GM18517 (cell line): ENCODE measurements at regions not wholly inside any gene's neighbourhood (a gene's known extent, or its start where the extent isn't known, plus 50 kb on each side); places are given as distances from the start of the nearest gene placed in this dataset.

Experiments
- ATAC-seq: cut with Tn5 transposase; IDR thresholded peaks from one replicate; pipeline ENCODE4 v1.9.1; 2021; ENCODE audit warnings: mild to moderate bottlenecking, moderate library complexity; ENCODE audit not compliant: unreplicated experiment

GRCh38 chr1:105914403-105914802 is 1142.1 kb upstream of the PRMT6 start:
- no peak for ATAC-seq

DNA sequence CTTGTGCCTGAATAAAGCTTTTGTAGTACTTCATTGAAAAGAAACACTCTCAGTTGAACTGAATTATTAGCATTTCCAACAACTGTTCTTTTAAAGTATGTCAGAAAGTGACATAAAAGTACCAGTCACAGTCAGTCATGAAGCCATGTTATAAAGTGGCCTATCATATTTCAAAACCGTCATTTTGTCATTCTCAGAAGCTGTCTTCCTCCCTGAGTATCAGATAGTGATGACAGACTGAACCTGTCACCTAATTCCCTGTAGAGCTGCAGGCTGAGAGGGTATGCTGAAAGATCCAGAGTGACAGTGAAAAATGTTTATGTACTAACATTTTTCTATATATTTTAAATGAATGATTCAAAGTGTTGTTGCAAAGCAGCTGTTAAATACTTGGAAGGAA is 1121.7 kb upstream of the PRMT6 start:
- no peak for ATAC-seq

GRCh38 chr1:105964879-105965278 is 1091.6 kb upstream of the PRMT6 start:
- ATAC-seq: no peak

DNA sequence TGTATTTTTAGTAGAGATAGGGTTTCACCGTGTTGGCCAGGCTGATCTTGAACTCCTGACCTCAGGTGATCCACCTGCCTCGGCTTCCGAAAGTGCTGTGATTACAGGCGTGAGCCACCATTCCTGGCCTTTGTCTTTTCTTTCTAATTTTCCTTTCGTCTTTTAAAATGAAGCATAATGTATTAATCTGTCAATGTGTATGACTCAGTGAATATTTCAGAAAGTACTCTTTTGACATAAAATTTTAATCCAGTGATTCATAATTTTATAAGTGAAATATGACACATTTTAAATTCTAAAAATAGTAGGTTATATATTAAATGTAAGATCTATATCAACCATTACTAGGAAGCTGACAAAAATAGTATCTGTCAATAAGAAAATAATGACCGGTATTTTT is 1059.0 kb upstream of the PRMT6 start:
- no peak for ATAC-seq

DNA sequence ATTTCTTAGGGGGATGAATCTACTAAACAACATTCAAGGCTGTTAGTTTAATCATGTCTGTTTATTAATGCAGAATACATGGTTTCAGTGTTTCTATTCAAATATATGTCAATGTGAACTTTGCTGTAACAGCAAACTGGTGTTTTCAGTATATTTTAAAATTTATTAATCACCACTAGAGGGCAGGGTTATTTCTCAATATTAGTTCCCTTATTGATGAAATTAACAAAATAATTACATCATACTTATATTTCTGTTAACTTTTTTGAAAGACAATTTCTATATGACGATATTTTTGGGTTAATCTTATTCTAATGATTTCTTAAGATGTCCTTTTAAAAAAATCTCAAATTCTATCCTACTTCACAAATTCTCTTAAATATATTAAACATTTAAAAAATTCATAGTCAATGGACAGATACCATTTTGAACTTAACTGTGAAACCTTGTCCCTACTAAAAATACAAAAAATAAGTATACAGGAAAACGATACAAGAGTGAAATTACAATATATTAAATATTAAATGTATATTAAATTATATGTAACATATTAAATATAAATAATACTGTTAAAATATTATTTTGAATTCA is 1034.1 kb upstream of the PRMT6 start:
- ATAC-seq: no peak

GRCh38 chr1:106027871-106028270 is 1028.6 kb upstream of the PRMT6 start:
- no peak for ATAC-seq

DNA sequence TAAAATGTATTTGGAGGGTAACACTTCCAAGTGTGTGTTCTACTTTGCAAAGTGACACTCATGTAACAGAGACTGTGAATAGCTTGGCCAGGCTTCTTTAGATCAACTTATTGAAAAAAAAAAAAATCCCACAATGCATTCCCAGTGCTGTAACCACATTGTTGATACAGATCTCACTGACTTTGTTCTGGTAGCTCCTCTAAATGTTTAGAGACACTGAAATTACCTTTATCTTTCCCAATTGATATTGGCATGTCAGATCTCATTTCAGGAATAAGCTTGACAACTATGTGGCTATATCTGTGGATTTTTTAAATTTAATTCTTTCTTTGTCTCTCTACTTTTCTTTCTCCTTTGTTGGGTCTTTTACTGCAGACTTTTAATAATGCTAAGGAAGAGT is 1018.9 kb upstream of the PRMT6 start:
- ATAC-seq: no peak

DNA sequence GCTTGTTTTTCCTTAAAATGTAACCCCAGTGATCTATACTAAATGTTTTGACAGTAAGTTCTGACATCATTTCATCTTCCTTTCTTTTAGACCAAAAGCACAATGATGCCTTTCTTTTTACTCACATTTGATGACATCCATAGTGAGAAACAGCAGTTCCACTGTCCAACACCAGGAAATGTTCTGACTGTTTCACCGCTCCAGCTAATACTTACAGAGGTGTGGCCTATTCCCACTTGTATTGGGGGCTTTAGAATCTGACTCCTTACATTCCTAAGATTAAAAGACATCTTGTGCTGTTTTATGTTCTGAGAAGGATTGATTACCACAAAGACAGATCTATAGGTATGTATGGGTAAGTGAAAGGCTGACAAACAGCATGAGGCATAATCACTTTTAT is 1018.2 kb upstream of the PRMT6 start:
- no peak for ATAC-seq

DNA sequence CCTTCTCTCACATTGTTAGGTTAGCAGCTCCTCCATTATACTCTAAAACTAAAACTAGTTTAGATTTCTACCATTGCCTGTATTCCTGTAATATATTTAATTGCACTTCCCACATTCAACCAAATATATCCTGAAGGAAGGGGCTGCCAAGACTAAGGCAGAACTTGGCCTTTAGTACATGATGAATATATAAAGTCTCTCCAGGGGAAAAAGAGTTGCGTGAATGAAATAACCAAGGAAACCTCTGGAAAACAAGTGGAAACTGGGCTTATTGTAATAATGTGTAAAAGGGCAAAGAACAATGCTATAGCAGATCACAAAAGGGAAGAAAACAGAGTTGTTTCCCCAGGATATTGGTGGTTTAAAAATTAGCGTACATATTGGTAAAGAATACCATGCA is 1012.5 kb upstream of the PRMT6 start:
- no peak for ATAC-seq

DNA sequence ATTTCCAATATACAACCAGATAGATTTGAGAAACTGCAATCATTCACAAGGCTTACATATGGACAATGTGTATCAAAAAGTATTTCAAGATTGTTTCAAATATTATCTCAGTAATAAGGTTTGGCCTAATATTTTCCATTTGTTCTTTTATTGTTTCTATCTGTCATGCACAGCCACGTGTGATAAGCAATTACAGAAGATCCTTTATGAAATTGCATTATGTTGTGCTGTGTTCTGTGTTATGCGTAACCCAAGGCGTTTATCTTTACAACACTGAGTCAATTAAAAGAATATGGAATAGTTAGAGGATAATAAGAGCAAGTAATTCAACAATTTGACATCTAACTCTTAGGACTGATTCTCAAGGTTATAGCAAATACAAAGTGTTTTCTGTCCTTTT is 1009.3 kb upstream of the PRMT6 start:
- no peak for ATAC-seq

DNA sequence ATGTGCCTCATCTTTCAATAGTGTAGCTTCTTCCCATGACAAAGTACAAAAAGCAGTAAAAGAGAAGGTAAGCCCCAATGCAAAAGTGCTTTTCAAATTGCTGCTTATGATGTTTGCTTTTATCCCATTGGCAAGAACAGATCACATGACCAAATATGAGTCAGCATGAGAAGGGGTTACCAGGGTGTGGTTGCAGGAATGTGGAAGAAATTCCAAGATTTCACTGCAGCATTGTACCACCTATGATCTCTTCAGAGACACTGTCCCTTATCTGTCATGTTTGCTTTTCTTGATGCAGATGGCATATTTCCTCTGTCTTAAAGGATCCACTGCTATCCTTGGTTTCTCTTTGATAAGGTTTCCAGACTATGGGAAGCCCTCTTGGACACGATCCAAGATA is 1006.9 kb upstream of the PRMT6 start:
- ATAC-seq: no peak

DNA sequence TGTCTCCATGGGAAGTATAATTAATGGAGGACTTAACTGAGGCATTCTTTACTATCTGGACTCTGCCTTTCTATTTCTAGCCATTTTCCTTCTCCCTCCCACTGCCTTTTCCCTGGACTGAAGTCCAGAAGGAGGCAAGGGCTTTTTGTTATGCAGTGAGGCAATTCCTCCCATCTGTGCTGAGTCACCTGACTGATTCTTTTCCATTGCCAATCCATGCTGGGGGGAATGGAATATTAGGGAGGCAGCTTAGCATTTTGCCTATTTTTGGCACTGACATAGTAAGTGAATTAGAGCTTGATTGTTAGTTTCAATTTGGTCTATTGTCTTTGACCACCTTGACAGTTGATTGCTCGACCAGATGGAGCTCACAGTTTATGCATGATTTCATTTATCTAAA is 1000.6 kb upstream of the PRMT6 start:
- ATAC-seq: no peak

DNA sequence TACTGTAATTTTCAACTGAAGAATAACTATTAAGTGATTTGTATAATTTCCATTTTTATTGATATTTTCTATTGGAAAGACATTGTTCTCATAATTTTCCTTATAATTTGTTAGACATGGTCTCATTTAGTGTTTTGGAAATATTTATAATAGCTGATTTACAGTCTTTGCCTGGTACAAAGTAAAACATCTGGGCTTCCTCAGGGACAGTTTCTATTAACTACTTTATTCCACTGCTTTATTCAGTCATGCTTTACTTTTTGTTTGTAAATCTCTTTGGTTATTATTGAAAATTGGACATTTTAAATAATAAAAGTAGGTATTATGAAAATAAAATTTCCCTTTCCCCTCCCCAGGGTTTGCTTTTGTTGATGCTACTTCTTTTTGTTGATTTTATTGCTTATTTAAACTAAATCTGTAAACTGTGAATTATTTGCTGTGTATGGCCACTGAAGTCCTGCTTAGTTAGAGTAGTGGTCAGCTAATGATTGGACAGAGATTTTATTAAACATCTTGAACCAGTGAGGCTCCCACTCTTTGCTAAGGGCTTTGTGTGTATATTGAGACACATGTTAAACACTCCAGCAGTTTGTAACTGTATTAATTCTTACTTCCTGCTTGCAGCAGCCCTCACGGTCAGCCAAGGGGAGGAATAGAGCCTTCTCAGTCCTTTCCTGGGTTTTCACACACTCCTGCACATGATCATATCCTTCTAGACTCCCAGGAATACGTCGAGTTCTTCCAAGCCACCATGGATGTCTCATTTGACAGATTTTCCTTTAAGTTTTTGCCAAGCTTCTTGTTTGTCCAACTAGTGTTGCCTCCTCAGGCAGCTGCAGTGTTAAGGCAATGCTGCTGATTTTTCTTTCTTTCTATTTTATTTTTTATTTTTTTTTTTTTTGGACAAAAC is 994.6 kb upstream of the PRMT6 start:
- ATAC-seq: no peak

DNA sequence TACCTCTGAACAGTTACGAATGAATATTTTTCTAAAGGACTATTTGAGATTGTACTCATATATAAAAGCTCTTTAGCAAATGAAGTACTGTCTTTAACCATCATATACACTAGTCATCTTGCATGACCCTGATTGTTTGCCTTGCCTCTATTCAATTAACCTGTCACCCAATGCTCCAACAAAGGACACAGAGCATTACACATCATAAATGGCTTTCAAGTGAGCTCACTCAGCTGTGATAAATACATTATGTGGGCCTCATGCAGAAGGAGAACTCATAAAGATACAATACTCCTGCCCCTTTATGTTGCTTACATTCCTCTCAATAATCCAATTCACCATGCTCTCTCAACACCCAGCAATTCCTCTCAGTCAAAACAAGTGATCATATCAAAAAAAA is 993.0 kb upstream of the PRMT6 start:
- no peak for ATAC-seq

GRCh38 chr1:106072909-106073600 is 983.4 kb upstream of the PRMT6 start:
- ATAC-seq: peak; percentile 83

GRCh38 chr1:106080608-106081325 is 975.7 kb upstream of the PRMT6 start:
- no peak for ATAC-seq

DNA sequence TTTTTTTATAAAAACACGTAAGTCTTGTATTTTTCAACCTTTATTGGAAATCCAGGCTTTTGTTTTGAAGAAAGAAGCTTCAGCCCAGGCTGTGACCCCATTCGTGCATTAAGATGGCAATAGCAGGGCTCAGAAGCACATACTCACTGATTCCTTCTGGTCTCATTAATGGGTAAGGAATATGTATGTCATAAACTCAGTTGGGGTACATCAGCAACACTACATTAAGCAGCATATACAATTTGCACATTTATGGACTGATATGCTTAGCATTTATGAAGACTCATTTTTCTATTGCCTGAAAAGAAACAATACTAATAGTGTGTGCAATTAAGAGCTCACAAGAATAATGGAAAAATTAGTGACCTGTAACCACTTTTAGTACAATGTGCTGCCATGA is 945.4 kb upstream of the PRMT6 start:
- ATAC-seq: no peak

DNA sequence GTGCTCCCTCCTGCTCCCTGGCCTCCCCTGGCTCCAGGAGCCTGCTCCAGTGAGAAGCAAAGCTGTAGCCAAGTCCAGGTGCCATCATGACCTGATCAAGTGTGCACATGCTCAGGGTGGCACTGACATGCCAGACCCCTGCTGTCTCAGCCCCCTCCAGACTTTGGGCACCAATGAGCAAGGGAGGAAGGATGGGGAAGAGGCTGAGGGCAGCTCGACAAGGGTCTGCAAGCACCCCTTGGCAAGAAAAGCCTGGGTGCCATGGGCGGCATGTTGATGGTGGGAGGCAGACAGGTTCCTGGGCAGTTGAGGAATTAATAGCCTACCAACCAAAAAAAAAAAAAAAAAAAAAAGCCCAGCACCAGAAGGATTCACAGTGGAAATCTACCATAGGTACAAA is 942.6 kb upstream of the PRMT6 start:
- ATAC-seq: no peak

DNA sequence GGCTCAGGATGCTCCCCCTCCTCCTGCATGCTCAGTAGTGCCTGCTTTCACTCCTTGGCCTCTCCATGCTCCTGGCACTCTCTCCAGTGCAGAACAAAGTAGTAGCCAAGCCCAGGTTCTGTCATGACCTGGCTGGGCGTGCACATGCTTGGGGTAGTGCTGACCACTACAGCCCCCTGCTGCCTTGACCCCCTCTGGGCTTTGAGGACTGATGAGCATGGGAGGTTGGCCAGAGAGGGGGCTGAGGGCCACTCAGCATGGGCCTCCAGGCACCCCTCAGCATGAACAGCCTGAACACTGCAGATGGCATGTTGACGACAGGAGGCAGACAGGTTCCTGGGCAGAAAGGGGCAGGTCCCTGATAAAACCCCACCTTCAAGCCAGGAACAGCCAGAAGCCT is 935.7 kb upstream of the PRMT6 start:
- no peak for ATAC-seq

GRCh38 chr1:106121728-106122127 is 934.7 kb upstream of the PRMT6 start:
- ATAC-seq: no peak

DNA sequence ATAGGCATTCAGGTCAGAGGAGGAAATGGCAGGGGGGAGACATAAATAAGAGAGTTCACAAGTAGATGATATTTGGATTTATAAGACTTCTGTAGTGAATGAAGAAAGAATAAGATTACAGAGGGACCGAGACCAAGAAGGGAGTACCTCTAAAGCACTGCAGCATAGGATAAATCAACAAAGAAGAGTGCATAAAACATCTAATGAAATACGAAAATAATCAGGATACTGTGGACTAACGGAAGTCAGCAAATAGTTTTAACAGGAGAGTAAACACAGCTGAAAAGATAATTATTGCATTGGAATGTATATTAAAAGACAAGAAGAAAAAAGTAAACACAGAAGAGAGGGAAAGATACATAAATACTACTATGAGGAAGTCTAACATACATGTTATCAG is 921.9 kb upstream of the PRMT6 start:
- no peak for ATAC-seq
